Neural progenitor cell (in vitro differentiated cells): ENCODE measurements at regions not wholly inside any gene's neighbourhood (a gene's known extent, or its start where the extent isn't known, plus 50 kb on each side); places are given as distances from the start of the nearest gene placed in this dataset.

Experiments
- DNase-seq: peaks from one replicate; pipeline ENCODE4 v3.0.0-alpha.2; 2016; ENCODE audit warnings: low spot score
- H2AFZ ChIP-seq: fragments of 200-600 bp; sonication (generic); replicated peaks from 2 replicates; pipeline ENCODE4 v1.6.1; 2016; ENCODE audit warnings: antibody characterized with exemption
- H3F3A ChIP-seq: fragments of 200-600 bp; sonication (generic); 2 replicates; pipeline ENCODE4 v1.6.1; 2016; ENCODE audit warnings: antibody characterized with exemption, low read depth
- H3K27ac ChIP-seq: fragments of 200-600 bp; sonication (generic); 2 replicates; pipeline ENCODE4 v1.5.1; 2016; ENCODE audit warnings: mild to moderate bottlenecking
- H3K27me3 ChIP-seq: fragments of 200-600 bp; sonication (generic); 2 replicates; pipeline ENCODE4 v1.6.1; 2016; ENCODE audit warnings: mild to moderate bottlenecking, moderate library complexity
- H3K36me3 ChIP-seq: fragments of 200-600 bp; sonication (generic); 2 replicates; pipeline ENCODE4 v1.5.1; 2016
- H3K4me1 ChIP-seq: fragments of 200-600 bp; sonication (generic); 2 replicates; pipeline ENCODE4 v1.6.1; 2016; ENCODE audit warnings: mixed run types
- H3K4me2 ChIP-seq: fragments of 200-600 bp; sonication (generic); 2 replicates; pipeline ENCODE4 v1.6.1; 2016
- H3K4me3 ChIP-seq: fragments of 200-600 bp; sonication (generic); 2 replicates; pipeline ENCODE4 v1.5.1; 2016
- H3K79me2 ChIP-seq: fragments of 200-600 bp; sonication (generic); 2 replicates; pipeline ENCODE4 v1.6.1; 2016; ENCODE audit warnings: low read depth
- H3K9ac ChIP-seq: fragments of 200-600 bp; sonication (generic); 2 replicates; pipeline ENCODE4 v1.6.1; 2016
- H3K9me3 ChIP-seq: fragments of 200-600 bp; sonication (generic); 2 replicates; pipeline ENCODE4 v1.5.1; 2016; ENCODE audit warnings: low read depth
- H4K20me1 ChIP-seq: fragments of 200-600 bp; sonication (generic); 2 replicates; pipeline ENCODE4 v1.6.1; 2016; ENCODE audit warnings: low read depth
- H3K27ac Mint-ChIP-seq: 3 replicates; pipeline ENCODE4 v1.8.0; 2021; ENCODE audit warnings: mixed read lengths
- H3K27me3 Mint-ChIP-seq: 2 replicates; pipeline ENCODE4 v1.8.0; 2022; ENCODE audit warnings: low read depth, mild to moderate bottlenecking, inconsistent platforms, moderate library complexity, mixed read lengths; ENCODE audit not compliant: insufficient read depth
- H3K36me3 Mint-ChIP-seq: 3 replicates; pipeline ENCODE4 v1.8.0; 2021; ENCODE audit warnings: mixed read lengths
- H3K4me1 Mint-ChIP-seq: 3 replicates; pipeline ENCODE4 v1.8.0; 2021; ENCODE audit warnings: mixed read lengths
- H3K4me3 Mint-ChIP-seq: 3 replicates; pipeline ENCODE4 v1.8.0; 2021; ENCODE audit warnings: mild to moderate bottlenecking, moderate library complexity, mixed read lengths
- H3K9me3 Mint-ChIP-seq: 3 replicates; pipeline ENCODE4 v1.8.0; 2020; ENCODE audit warnings: mixed read lengths
- CTCF ChIP-seq: fragments of 200-600 bp; sonication (generic); IDR thresholded peaks from 2 replicates; pipeline ENCODE4 v1.5.1; 2017; ENCODE audit warnings: antibody characterized with exemption, mild to moderate bottlenecking
- EZH2 ChIP-seq: fragments of 200-600 bp; sonication (generic); IDR thresholded peaks from 2 replicates; pipeline ENCODE4 v1.6.1; 2017; ENCODE audit warnings: antibody characterized with exemption, mild to moderate bottlenecking, moderate library complexity
- EZH2phosphoT487 ChIP-seq: fragments of 200-600 bp; sonication (generic); IDR thresholded peaks from 2 replicates; pipeline ENCODE4 v1.6.1; 2017; ENCODE audit warnings: antibody characterized with exemption

GRCh38 chr2:215724146-215724545 lies 288.3 kb upstream of the FN1 start:
- Histone ChIP-seq H3K4me1 (no peaks in the 10 kb centered on the region), H3K9me3 (no peaks in the 10 kb centered on the region), H2AFZ (no peak overlapping the region), H3K27me3 (no peaks in the 10 kb centered on the region), H3K36me3 (no peaks in the 10 kb centered on the region), H3K9ac (no peak overlapping the region), H4K20me1 (no peaks in the 10 kb centered on the region), H3K79me2 (no peaks in the 10 kb centered on the region), H3F3A (no peaks in the 10 kb centered on the region), H3K27ac (no peak overlapping the region), H3K4me3 (no peak overlapping the region), H3K4me2 (no peak overlapping the region)
- Mint-ChIP-seq H3K4me1 (no peaks in the 10 kb centered on the region), H3K4me3 (no peak overlapping the region), H3K9me3 (peaks cover 4% of the 10 kb centered on the region), H3K36me3 (no peaks in the 10 kb centered on the region), H3K27me3 (peaks cover 3% of the 10 kb centered on the region), H3K27ac (no peak overlapping the region)
- TF ChIP-seq EZH2phosphoT487, result no peak
- TF ChIP-seq CTCF, result no peak
- TF ChIP-seq EZH2, result no peak
- no peak for DNase-seq

DNA sequence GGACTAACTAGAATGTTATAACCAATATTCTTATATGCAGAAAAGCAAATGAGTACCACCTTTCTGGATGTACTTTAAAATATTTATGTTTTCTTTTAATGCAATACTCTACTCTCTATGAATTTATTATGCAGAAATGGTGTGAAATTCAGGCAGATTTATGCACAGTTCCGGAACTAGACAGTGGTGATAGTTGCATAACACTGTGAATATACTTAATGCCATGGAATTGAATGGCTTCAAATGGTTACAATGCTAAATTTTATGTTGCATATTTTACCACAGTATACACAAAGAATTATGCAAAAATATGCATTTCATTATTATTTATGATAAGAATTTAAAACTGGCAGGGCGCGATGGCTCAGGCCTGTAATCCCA lies 287.8 kb upstream of the FN1 start:
- Histone ChIP-seq H3K9me3 (no peaks in the 10 kb centered on the region), H3K36me3 (no peaks in the 10 kb centered on the region), H3K4me3 (no peak overlapping the region), H3K79me2 (no peaks in the 10 kb centered on the region), H4K20me1 (no peaks in the 10 kb centered on the region), H3K4me2 (no peak overlapping the region), H2AFZ (no peak overlapping the region), H3K27ac (no peak overlapping the region), H3K9ac (no peak overlapping the region), H3K27me3 (no peaks in the 10 kb centered on the region), H3K4me1 (no peaks in the 10 kb centered on the region), H3F3A (no peaks in the 10 kb centered on the region)
- no peak overlapping the region for H3K27ac Mint-ChIP-seq
- peaks cover 3% of the 10 kb centered on the region for H3K27me3 Mint-ChIP-seq
- no peak overlapping the region for H3K4me3 Mint-ChIP-seq
- TF ChIP-seq CTCF (no peak), EZH2phosphoT487 (no peak), EZH2 (no peak)
- H3K36me3 Mint-ChIP-seq, result no peaks in the 10 kb centered on the region
- DNase-seq, result no peak
- peaks cover 4% of the 10 kb centered on the region for H3K9me3 Mint-ChIP-seq
- no peaks in the 10 kb centered on the region for H3K4me1 Mint-ChIP-seq

DNA sequence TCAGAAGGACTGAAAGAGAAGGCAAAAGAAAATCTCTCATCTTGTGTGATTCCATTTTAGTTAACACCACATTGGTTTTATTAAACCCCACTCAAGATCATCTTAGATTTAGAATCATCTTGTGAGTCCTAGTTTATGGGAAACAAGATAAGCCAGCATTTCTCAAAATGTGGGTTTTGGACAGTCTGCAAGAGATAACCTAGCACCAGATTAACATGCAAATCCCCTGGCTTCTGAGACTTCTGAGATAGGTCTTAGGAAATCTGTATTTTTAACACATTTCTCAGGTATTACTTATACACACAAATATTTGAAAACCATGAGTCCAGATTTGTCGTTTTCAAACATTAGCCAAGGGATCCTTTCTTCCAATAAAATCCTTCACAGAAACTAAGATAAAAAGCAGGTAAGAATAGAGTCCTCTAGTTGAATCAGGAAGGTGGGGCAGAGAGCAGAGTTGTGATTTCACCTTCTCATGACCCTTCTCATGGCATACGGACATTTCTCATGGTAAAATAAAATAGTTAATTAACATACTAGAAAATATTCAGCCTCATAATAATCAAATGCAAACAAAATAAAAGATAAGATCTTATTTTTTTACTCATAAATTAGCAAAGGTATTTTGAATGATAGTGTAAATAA lies 287.2 kb upstream of the FN1 start:
- Histone ChIP-seq H3K9ac (no peak overlapping the region), H4K20me1 (no peaks in the 10 kb centered on the region), H3F3A (no peaks in the 10 kb centered on the region), H3K4me1 (no peaks in the 10 kb centered on the region), H3K79me2 (no peaks in the 10 kb centered on the region), H3K36me3 (no peaks in the 10 kb centered on the region), H3K27ac (no peak overlapping the region), H3K27me3 (no peaks in the 10 kb centered on the region), H2AFZ (no peak overlapping the region), H3K4me3 (no peak overlapping the region), H3K9me3 (no peaks in the 10 kb centered on the region), H3K4me2 (no peak overlapping the region)
- DNase-seq, result no peak
- Mint-ChIP-seq H3K27me3 (peaks cover 3% of the 10 kb centered on the region), H3K4me1 (peaks cover 3% of the 10 kb centered on the region), H3K9me3 (peaks cover 4% of the 10 kb centered on the region), H3K4me3 (no peak overlapping the region), H3K36me3 (no peaks in the 10 kb centered on the region), H3K27ac (no peak overlapping the region)
- no peak for TF ChIP-seq EZH2phosphoT487
- no peak for TF ChIP-seq EZH2
- no peak for TF ChIP-seq CTCF
